GM12878 (cell line): ENCODE measurements at regions not wholly inside any gene's neighbourhood (a gene's known extent, or its start where the extent isn't known, plus 50 kb on each side); places are given as distances from the start of the nearest gene placed in this dataset.

Experiments used
- CREB1 ChIP-seq: IDR thresholded peaks from 2 replicates; pipeline ENCODE4 v1.6.1; 2012; ENCODE audit warnings: low read depth, mild to moderate bottlenecking, inconsistent platforms
- EZH2 ChIP-seq: IDR thresholded peaks from 2 replicates; pipeline ENCODE4 v1.6.1; 2012; ENCODE audit warnings: low read depth, mild to moderate bottlenecking, control low read depth, inconsistent platforms, low read length, borderline replicate concordance; ENCODE audit not compliant: control insufficient read depth
- FOXM1 ChIP-seq: IDR thresholded peaks from 2 replicates; pipeline ENCODE4 v1.6.1; 2012; ENCODE audit warnings: low read depth, mild to moderate bottlenecking, inconsistent platforms, low read length, moderate library complexity
- JUND ChIP-seq: IDR thresholded peaks from 2 replicates; pipeline ENCODE4 v1.6.1; 2012; ENCODE audit warnings: low read depth, mild to moderate bottlenecking, low read length, improper control_type of control experiment, moderate library complexity
- MEF2A ChIP-seq: IDR thresholded peaks from 2 replicates; pipeline ENCODE4 v1.6.1; 2011; ENCODE audit warnings: low read depth, mild to moderate bottlenecking, low read length, moderate library complexity; ENCODE audit not compliant: insufficient read depth
- MTA3 ChIP-seq: IDR thresholded peaks from 2 replicates; pipeline ENCODE4 v1.6.1; 2012; ENCODE audit warnings: low read length, inconsistent platforms, borderline replicate concordance
- POLR2A ChIP-seq: IDR thresholded peaks from 2 replicates; pipeline ENCODE4 v1.6.1; 2011; ENCODE audit warnings: low read depth, mild to moderate bottlenecking, low read length
- POLR2AphosphoS5 ChIP-seq: IDR thresholded peaks from 2 replicates; pipeline ENCODE4 v1.6.1; 2011; ENCODE audit warnings: mild to moderate bottlenecking, low read length, inconsistent platforms
- RAD21 ChIP-seq: IDR thresholded peaks from 2 replicates; pipeline ENCODE4 v1.6.1; 2011; ENCODE audit warnings: mild to moderate bottlenecking, low read depth, low read length, moderate library complexity; ENCODE audit not compliant: insufficient read depth
- RELA ChIP-seq: fragments of 450-650 bp; IDR thresholded peaks from 2 replicates; pipeline ENCODE4 v1.8.0; 2014; ENCODE audit warnings: borderline replicate concordance; ENCODE audit not compliant: partially characterized antibody
- TF ChIP-seq, protein P1 (sequence below), 3 experiments: IDR thresholded peaks in 2 of 3; conservative IDR thresholded peaks in 1 of 3; 2 replicates each; pipeline ENCODE4 v1.5.1; 2011; ENCODE audit warnings: low read depth in 3 of 3, low read length in 3 of 3, mild to moderate bottlenecking in 3 of 3, control low read depth in 2 of 3, moderate library complexity in 2 of 3, inconsistent platforms in 1 of 3, mixed read lengths in 1 of 3; ENCODE audit not compliant: control insufficient read depth in 2 of 3, insufficient read depth in 1 of 3; ENCODE audit errors: extremely low read depth in 1 of 3
- TF ChIP-seq, protein P2 (sequence below): IDR thresholded peaks from 2 replicates; pipeline ENCODE4 v1.6.1; 2011; ENCODE audit warnings: mild to moderate bottlenecking, low read depth, low read length, moderate library complexity; ENCODE audit not compliant: insufficient replicate concordance
- TF ChIP-seq, protein P3 (sequence below): IDR thresholded peaks from 2 replicates; pipeline ENCODE4 v1.6.1; 2012; ENCODE audit warnings: mild to moderate bottlenecking, low read depth, low read length
- TF ChIP-seq, protein P4 (sequence below): fragments of 450-650 bp; IDR thresholded peaks from 2 replicates; pipeline ENCODE4 v1.6.1; 2017; ENCODE audit warnings: mild to moderate bottlenecking

DNA sequence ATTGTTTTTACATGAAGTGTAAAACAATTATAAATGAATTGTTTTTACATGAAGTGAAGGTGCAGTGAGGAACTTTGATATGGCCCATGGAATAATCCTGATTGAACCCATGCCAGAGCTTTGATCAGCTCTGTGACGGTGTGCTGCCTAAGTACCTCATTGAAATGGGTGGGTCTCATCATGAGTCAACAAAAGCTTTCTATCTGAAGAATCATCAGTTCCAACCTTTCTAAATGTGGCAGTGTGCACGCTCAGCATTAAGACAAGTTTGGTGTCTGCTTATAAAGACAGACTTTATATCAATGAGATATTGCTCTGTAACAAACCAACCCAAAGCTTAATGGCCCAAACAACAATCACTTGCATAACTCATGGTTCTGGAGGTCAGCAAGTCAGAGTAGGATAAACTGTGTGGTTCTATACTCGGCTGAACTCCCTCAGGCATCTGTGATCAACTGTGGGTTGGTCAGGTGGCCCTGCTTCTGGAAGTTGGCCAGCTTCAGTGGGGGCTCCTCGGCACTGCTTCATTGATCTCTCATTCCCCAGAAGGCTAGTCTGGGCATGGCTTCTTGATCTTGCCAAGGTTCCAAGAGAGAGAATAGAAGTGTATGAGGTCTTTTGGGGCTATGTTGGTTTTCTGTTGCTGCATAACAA lies 258.0 kb downstream of the LTN1 start:
- TF ChIP-seq CREB1 (no peak), POLR2A (no peak), POLR2AphosphoS5 (no peak), RELA (no peak), MEF2A (no peak), FOXM1 (no peak), EZH2 (no peak), JUND (no peak), RAD21 (no peak), MTA3 (no peak)
- TF ChIP-seq, protein P1, sequence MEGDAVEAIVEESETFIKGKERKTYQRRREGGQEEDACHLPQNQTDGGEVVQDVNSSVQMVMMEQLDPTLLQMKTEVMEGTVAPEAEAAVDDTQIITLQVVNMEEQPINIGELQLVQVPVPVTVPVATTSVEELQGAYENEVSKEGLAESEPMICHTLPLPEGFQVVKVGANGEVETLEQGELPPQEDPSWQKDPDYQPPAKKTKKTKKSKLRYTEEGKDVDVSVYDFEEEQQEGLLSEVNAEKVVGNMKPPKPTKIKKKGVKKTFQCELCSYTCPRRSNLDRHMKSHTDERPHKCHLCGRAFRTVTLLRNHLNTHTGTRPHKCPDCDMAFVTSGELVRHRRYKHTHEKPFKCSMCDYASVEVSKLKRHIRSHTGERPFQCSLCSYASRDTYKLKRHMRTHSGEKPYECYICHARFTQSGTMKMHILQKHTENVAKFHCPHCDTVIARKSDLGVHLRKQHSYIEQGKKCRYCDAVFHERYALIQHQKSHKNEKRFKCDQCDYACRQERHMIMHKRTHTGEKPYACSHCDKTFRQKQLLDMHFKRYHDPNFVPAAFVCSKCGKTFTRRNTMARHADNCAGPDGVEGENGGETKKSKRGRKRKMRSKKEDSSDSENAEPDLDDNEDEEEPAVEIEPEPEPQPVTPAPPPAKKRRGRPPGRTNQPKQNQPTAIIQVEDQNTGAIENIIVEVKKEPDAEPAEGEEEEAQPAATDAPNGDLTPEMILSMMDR (IDR thresholded peaks at IDR 0.05 in 2 of 3, conservative IDR thresholded peaks at IDR 0.05 in 1 of 3; ENCODE audit: control insufficient read depth in 2 of 3, extremely low read depth in 1 of 3, insufficient read depth in 1 of 3, low read depth in 3 of 3, low read length in 3 of 3): no peak
- TF ChIP-seq, protein P2, sequence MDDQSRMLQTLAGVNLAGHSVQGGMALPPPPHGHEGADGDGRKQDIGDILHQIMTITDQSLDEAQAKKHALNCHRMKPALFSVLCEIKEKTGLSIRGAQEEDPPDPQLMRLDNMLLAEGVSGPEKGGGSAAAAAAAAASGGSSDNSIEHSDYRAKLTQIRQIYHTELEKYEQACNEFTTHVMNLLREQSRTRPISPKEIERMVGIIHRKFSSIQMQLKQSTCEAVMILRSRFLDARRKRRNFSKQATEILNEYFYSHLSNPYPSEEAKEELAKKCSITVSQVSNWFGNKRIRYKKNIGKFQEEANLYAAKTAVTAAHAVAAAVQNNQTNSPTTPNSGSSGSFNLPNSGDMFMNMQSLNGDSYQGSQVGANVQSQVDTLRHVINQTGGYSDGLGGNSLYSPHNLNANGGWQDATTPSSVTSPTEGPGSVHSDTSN: no peak
- TF ChIP-seq, protein P3, sequence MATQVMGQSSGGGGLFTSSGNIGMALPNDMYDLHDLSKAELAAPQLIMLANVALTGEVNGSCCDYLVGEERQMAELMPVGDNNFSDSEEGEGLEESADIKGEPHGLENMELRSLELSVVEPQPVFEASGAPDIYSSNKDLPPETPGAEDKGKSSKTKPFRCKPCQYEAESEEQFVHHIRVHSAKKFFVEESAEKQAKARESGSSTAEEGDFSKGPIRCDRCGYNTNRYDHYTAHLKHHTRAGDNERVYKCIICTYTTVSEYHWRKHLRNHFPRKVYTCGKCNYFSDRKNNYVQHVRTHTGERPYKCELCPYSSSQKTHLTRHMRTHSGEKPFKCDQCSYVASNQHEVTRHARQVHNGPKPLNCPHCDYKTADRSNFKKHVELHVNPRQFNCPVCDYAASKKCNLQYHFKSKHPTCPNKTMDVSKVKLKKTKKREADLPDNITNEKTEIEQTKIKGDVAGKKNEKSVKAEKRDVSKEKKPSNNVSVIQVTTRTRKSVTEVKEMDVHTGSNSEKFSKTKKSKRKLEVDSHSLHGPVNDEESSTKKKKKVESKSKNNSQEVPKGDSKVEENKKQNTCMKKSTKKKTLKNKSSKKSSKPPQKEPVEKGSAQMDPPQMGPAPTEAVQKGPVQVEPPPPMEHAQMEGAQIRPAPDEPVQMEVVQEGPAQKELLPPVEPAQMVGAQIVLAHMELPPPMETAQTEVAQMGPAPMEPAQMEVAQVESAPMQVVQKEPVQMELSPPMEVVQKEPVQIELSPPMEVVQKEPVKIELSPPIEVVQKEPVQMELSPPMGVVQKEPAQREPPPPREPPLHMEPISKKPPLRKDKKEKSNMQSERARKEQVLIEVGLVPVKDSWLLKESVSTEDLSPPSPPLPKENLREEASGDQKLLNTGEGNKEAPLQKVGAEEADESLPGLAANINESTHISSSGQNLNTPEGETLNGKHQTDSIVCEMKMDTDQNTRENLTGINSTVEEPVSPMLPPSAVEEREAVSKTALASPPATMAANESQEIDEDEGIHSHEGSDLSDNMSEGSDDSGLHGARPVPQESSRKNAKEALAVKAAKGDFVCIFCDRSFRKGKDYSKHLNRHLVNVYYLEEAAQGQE: no peak
- TF ChIP-seq, protein P4, sequence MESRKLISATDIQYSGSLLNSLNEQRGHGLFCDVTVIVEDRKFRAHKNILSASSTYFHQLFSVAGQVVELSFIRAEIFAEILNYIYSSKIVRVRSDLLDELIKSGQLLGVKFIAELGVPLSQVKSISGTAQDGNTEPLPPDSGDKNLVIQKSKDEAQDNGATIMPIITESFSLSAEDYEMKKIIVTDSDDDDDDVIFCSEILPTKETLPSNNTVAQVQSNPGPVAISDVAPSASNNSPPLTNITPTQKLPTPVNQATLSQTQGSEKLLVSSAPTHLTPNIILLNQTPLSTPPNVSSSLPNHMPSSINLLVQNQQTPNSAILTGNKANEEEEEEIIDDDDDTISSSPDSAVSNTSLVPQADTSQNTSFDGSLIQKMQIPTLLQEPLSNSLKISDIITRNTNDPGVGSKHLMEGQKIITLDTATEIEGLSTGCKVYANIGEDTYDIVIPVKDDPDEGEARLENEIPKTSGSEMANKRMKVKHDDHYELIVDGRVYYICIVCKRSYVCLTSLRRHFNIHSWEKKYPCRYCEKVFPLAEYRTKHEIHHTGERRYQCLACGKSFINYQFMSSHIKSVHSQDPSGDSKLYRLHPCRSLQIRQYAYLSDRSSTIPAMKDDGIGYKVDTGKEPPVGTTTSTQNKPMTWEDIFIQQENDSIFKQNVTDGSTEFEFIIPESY: no peak
